KOPT-K1 (cell line): ENCODE measurements at regions not wholly inside any gene's neighbourhood (a gene's known extent, or its start where the extent isn't known, plus 50 kb on each side); places are given as distances from the start of the nearest gene placed in this dataset.

Experiments used
- H3K27ac ChIP-seq: fragments of 200-600 bp; sonication (generic); 2 replicates; pipeline ENCODE4 v1.5.1; 2016; ENCODE audit warnings: antibody characterized with exemption, mild to moderate bottlenecking, low read depth, low read length; ENCODE audit not compliant: poor library complexity, severe bottlenecking
- H3K36me3 ChIP-seq: fragments of 200-600 bp; sonication (generic); 2 replicates; pipeline ENCODE4 v1.5.1; 2017; ENCODE audit warnings: antibody characterized with exemption, mild to moderate bottlenecking, low read length, moderate library complexity; ENCODE audit not compliant: insufficient read depth
- H3K9me3 ChIP-seq: fragments of 200-600 bp; sonication (generic); 2 replicates; pipeline ENCODE4 v1.5.1; 2017; ENCODE audit warnings: antibody characterized with exemption, low read length, mild to moderate bottlenecking; ENCODE audit not compliant: insufficient read depth, poor library complexity, severe bottlenecking

DNA sequence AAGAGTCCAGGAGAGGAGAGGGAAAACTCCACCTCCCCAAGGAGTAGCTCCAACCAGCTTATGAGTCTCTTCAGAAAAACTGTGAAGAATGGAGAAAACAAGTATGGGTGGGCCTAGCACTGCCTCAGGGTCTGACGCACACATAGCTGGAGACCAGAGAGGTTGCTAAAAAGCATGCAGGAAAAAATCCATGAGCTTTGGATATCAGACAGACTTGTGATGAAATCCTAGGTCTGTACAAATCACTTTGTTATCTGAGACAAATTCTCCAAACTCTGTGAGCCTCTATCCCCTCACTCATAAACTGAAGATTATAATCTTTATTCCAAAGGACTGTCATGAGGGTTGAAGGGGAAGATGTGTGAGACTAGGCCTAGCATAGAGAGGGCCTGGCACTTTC is 141.5 kb upstream of the FGGY start:
- no peak overlapping the region for H3K27ac ChIP-seq

DNA sequence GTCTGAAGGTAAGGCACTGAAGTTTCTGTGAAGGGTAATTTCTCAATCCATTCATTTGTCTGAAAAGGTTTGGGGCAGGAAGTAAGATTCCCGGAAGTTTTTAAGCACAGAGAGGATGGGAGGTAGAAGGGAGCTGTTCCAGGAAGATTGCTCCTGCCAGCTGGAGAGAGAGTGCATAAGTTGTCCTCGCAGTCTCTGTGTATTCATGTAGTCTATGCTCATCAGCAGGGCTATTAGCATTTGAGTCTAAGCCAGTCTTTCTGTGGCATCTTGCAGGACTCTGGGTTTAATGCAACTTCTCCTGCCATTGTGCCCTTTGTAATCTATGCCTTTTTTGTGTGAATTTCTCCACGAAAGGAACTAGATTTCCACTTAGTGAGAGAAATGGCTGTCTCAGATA is 140.8 kb upstream of the FGGY start:
- H3K27ac ChIP-seq = no peak overlapping the region

More for the DNA sequence above, 141.5 kb upstream of the FGGY start:
- H3K36me3 ChIP-seq = no peaks in the 10 kb centered on the region
- peaks cover 16% of the 10 kb centered on the region for H3K9me3 ChIP-seq

DNA sequence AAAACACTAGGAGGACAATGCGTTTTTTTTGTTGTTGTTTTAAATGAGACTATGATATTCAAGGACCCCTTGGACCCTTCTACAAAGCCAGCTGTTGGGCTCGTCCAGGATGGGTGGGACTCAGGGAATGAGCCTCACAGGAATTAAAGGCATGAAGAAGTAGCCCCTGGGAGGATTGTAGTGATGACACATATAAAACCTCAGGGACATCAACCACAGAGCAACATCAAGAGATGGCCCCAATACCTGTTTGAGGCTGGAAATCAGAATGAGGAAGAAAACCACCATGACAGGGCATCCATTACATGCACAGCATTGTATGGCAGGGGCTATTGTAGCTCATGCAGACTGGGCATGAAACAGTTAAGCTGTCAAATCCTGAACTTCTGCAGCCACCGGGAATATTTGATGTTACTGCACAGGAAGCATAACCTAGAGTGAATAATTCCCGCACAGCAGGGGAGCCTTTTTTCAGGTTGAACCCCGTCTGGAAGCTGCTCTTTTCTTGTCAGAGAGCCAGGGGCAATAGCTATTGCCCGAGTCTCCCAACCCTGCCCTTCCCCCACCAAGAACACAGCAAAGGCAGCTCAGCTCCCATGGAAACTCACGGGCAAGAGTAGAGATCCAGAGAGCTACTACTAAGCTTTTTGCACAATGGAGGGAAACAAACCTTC is 140.2 kb upstream of the FGGY start:
- Histone ChIP-seq H3K9me3 (peaks cover 16% of the 10 kb centered on the region), H3K27ac (no peak overlapping the region), H3K36me3 (no peaks in the 10 kb centered on the region)

More for the DNA sequence above, 140.8 kb upstream of the FGGY start:
- Histone ChIP-seq H3K9me3 (peaks cover 16% of the 10 kb centered on the region), H3K36me3 (no peaks in the 10 kb centered on the region)

DNA sequence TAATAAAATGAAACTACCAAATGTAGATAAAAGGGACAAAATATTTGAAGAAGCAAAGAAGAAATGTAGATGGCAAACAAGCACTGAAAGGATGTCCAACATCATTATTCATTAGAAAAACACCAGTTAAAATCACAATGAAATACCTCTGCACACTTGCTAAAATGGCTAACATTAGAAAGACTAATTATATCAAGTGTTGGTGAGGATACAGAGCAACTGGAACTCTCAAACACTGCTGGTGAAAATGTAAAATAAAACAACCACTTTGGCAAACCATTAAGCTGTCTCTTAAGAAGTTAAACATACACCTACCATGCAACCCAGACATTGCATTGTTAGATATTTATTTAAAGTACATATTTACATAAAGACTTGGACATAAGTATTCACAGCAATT is 138.6 kb upstream of the FGGY start:
- peaks cover 16% of the 10 kb centered on the region for H3K9me3 ChIP-seq
- no peak overlapping the region for H3K27ac ChIP-seq
- no peaks in the 10 kb centered on the region for H3K36me3 ChIP-seq

DNA sequence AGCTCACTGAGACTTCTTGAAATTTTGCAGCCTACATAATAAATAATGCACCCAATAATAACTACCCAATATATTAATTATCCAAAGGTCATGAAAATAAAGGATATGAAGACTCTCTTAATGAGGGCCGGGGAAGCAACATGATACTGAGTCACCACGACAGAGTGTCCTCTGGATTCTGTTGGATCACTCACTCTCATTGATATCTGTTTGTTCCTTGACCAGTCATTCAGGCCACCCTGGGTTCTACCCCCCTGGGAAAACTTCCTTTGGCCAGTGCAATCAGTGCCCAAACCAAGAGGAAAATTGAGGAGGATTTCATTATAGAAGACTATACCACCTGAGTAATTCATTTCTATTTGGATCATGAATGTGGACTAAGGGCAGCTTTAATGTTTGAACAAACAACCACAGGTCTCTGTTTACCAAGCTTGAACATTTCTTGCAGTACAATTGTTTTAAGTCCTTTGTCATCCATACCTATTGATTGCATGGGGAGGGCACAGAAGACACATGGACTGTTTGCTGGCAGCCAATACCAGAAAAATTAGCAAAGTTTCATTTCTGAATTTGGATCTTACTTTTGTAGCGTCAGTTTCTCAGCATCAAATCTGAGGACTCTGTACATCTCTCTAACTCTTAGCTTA is 137.2 kb upstream of the FGGY start:
- Histone ChIP-seq H3K27ac (no peak overlapping the region), H3K9me3 (peaks cover 16% of the 10 kb centered on the region), H3K36me3 (no peaks in the 10 kb centered on the region)

DNA sequence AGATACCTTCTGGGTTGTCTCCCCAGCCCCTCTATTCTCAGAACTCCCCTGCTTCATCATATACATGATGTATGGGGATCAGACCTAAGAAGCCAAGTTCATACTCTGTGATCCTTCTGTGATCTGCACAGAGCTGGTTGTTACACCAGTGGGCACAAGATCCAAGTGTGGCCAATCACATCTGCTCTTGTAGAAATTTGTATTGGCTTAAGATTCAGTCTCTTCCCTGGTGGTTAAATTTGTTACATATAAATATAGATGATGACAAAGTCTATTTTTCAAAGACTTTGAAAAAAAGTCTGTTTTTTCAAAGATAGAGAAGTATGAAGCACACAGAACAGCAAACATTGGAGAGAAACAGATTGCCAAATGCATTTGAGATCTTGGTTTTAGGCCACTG is 135.8 kb upstream of the FGGY start:
- H3K36me3 ChIP-seq = no peaks in the 10 kb centered on the region
- H3K27ac ChIP-seq = no peak overlapping the region
- H3K9me3 ChIP-seq = peaks cover 16% of the 10 kb centered on the region

DNA sequence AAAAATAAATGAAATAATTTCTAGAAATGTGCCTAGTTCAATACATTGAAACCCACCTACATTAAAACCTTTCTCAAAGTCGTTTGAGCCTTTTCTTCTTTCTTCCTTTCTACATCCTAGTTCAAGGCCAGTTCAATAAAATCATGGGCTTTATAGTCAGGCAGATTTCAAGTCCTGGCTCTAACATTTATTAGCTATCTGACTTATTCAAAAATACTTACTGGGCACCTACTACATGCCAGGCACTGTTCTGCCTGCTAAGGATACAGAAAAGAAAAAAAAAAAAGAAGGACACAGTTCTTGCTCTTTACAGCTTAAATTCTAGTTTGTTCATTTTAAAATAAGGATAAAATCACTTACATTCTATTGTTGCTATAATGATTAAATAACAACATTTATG is 134.2 kb upstream of the FGGY start:
- Histone ChIP-seq H3K27ac (no peak overlapping the region), H3K9me3 (peaks cover 16% of the 10 kb centered on the region), H3K36me3 (no peaks in the 10 kb centered on the region)

DNA sequence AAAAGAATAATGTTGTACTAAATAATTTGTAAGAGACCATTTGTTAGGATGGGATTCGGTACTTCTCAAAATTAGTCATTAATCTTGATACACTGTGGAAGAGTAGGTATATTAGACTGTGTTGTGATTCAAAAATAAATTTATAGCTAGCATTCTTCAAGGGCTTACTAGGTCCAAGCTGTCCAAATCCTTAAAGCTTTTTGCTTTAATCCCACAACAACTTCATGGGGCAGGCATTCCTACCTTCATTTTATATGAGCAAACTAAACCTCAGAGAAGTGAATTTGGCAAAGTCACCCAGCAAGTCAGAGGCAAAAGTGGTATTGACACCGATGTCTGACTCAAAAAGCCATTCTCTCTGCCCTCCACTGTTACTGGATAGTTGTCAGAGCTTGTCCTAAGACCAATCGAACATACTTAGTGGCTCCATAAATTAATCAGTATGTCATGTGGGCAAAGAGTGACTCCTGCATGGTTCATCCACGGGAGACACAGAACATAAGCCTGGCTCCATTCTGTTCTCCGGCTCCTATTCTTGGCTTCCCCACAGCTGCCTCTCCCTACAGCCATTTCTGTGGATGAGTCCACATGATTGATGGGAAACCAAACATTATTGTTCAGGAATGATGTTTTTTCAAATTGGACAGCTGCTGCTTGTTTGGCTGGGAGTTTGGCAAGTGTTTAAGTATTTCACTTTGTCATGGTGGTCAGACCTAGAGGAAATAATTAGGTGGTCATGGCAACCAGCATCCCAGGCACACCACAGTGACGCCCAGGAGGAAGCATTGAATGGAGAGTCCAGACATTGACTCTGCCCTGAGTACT is 133.4 kb upstream of the FGGY start:
- Histone ChIP-seq H3K27ac (no peak overlapping the region), H3K9me3 (peaks cover 8% of the 10 kb centered on the region), H3K36me3 (no peaks in the 10 kb centered on the region)

DNA sequence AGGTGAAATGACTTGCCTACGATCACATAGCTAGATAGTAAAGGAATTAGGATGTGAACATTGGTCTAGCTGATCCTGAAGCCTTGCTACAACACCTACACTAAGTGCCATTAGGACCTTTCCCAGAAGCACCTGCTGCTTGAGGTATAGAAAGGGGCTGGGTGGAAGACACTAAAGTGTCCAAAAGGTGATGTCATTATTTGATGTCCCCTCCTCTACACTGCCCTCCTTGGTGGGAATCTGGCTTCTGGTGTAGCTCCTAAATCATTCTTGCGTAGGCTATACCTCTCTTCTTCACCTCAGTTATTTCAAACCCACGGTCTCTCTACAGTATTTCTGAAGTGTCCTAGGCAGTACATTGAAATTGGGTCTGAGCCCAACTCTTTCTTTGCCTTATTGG is 132.5 kb upstream of the FGGY start:
- Histone ChIP-seq H3K27ac (no peak overlapping the region), H3K36me3 (no peaks in the 10 kb centered on the region), H3K9me3 (no peaks in the 10 kb centered on the region)

DNA sequence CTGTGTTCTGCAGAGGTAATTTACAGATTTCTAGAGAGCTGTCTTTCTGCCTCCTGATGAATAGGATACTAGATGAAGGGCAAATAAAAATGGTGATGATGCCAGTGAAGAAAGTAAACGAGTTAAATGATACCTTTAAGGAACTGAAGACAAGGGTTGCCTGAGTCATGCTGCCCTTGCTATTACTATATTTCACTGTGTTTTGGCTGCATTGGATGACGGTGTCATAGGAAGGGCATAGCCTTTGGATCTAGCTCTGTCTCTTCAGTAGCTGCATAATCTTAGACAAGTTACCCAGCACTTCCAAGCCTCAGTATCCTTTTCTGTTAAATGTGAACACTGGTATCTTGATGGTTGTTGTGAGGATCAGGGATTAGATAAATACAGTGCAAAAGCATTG is 131.5 kb upstream of the FGGY start:
- no peaks in the 10 kb centered on the region for H3K36me3 ChIP-seq
- no peak overlapping the region for H3K27ac ChIP-seq

DNA sequence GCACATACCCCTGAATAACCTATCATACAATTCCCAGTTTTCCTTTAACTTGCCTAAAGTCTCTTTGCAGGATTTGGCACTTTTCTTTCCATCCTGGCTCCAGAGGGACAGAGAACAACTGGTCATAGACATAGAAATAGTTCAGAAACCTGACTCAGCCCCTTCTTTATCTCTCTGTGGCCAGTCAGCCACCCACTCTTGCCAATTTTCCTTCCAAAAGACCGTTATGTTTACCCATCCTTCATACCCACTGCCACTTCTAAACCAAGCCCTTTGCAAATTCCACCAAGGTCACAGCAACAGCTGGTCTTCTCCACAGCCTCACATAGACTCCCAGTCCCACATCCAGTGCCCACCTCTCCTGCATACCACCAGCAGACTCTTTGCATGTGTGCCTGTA is 127.2 kb upstream of the FGGY start:
- Histone ChIP-seq H3K36me3 (no peaks in the 10 kb centered on the region), H3K27ac (no peak overlapping the region), H3K9me3 (no peaks in the 10 kb centered on the region)

More for the DNA sequence above, 131.5 kb upstream of the FGGY start:
- no peaks in the 10 kb centered on the region for H3K9me3 ChIP-seq

DNA sequence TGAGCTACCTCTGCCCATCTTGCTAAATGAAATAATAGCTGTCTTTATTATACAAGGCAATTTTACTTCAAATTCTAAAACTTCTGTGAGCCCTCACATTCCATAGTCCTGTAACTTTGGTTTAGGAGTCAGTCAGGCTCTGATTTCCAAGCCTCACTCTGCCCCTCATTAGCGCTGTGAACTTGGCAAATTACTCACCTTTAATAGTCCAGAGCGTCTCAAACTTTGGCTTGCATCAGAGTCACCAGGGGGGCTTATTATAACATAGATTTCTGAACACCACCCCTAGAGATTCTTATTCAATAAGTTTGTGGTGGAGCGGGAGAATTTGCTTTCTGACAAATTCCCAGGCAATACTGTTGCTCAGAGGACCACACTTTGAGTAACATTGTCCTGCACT is 126.2 kb upstream of the FGGY start:
- Histone ChIP-seq H3K27ac (no peak overlapping the region), H3K9me3 (no peaks in the 10 kb centered on the region)

DNA sequence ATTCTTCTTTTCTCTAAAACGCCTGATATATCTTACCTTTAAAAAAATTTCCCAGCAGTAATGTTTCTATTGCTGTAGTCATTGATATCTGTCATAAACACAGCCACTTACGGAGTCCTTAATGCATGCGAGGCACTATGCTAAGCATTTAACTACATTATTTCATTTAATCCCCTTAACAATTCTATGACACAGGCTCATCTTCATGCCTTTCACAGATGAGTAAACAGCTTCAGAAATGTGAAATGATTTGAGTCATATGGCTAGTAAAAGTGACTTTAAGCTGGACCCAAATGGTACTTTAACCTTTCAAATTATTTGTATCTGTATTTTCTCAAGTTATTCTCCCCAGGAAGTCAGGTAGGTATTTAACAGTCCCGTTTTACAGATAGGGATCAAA is 125.1 kb upstream of the FGGY start:
- H3K9me3 ChIP-seq = no peaks in the 10 kb centered on the region
- H3K36me3 ChIP-seq = no peaks in the 10 kb centered on the region
- H3K27ac ChIP-seq = no peak overlapping the region

More for the DNA sequence above, 126.2 kb upstream of the FGGY start:
- no peaks in the 10 kb centered on the region for H3K36me3 ChIP-seq

DNA sequence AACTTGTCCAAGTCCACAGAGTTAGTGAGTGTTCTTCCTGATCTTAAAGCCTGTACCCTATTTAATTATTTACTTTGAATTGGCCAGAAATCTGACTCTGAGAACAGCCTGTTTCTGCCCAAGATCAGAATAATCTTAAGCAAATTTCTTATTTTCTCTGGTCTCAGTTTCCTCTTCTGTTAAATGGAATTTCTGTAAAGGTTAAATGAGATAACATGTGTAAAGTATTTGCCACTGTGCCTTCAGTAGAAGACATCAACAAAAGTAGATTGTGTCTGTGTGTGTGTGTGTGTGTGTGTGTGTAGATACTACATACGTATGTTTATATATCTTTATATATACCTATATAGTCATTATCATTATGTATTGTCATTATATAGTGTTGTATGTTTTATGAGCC is 124.2 kb upstream of the FGGY start:
- Histone ChIP-seq H3K27ac (no peak overlapping the region), H3K36me3 (no peaks in the 10 kb centered on the region), H3K9me3 (no peaks in the 10 kb centered on the region)

DNA sequence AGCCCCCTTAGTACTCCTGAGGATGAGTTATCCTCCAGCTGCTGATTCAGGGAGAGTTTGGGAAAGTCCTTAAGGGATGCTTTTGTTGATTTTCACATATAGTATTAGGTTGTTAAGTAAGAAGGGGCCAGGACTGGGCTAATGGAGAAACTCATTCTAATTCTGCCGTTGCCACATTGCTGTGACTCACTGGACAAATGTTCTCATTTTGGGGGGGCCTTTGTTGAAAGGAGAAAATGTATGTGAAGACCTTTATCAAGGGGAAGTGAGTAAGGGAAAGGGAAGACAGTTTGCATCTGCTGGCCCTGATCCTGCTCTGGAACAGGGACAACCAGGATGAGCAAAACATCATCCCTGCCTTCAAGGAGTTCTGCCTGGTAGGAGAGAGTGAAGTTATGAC is 123.2 kb upstream of the FGGY start:
- no peaks in the 10 kb centered on the region for H3K9me3 ChIP-seq
- no peaks in the 10 kb centered on the region for H3K36me3 ChIP-seq
- no peak overlapping the region for H3K27ac ChIP-seq
